ENCODE measurements at regions not wholly inside any gene's neighbourhood (a gene's known extent, or its start where the extent isn't known, plus 50 kb on each side); places are given as distances from the start of the nearest gene placed in this dataset.

DNA sequence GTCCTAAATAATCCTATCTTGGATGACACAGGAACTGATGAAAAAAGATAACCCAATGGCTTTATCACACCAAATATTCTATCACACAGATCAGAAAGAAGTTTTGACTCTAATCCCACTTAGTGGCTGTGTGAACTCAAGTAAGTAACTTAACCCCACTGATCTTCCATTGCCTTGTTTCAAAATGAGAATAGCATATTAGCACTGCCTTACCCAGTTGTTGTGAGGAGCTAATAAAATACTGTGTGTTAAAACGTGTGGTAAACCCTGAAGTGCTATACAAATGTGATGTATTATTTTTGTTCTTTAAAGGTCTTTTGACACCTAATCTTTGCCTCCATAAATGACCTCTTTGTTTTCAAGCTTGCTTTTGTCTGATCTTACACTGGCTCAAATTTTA, 60.9 kb upstream of the ARID2 start:
- TF ChIP-seq POLR2A (IDR thresholded peaks at IDR 0.05; ENCODE audit: low read length): no peak
- no peak for TF ChIP-seq GATA1 (IDR thresholded peaks at IDR 0.05; ENCODE audit: low read depth, low read length)

Measured in erythroblast (primary cell).